H1 (cell line): ENCODE measurements at regions not wholly inside any gene's neighbourhood (a gene's known extent, or its start where the extent isn't known, plus 50 kb on each side); places are given as distances from the start of the nearest gene placed in this dataset.

Experiments used
- CTCF ChIA-PET: fragments of 300-600 bp; sonication (Branson Sonifier 250); formaldehyde crosslinking; loops from one replicate; lab custom pipeline; 2021; ENCODE audit not compliant: partially characterized antibody; lab: Charles Lee
- POLR2A ChIA-PET: fragments of 300-600 bp; sonication (Branson Sonifier 250); formaldehyde crosslinking; loops from one replicate; lab custom pipeline; 2021; ENCODE audit warnings: inconsistent platforms; ENCODE audit not compliant: partially characterized antibody; lab: Charles Lee
- DNase-seq, 2 experiments: peaks; one replicate each; pipeline versions ENCODE4 v3.0.0 to v3.0.0-alpha.2; 2010 to 2022; ENCODE audit warnings: low spot score in 2 of 2, low read depth in 1 of 2, mixed read lengths in 1 of 2
- FAIRE-seq: peaks from 2 replicates; lab custom pipeline; 2011; peaks lifted over from hg19 to GRCh38; lab: Jason Lieb, UNC
- H2AFZ ChIP-seq: 2 replicates; pipeline ENCODE4 v1.8.1; 2012; ENCODE audit warnings: low read length, inconsistent platforms
- H2AK5ac ChIP-seq: 2 replicates; pipeline ENCODE4 v1.6.1; 2013; ENCODE audit warnings: low read depth, low read length
- H2BK120ac ChIP-seq: replicated peaks from 2 replicates; pipeline ENCODE3; 2013; ENCODE audit warnings: low read depth, low read length, inconsistent platforms
- H2BK12ac ChIP-seq: 2 replicates; pipeline ENCODE4 v1.6.1; 2013; ENCODE audit warnings: low read depth, low read length
- H2BK15ac ChIP-seq: 2 replicates; pipeline ENCODE4 v1.6.1; 2013; ENCODE audit warnings: low read length
- H2BK20ac ChIP-seq: 2 replicates; pipeline ENCODE4 v1.6.1; 2013; ENCODE audit warnings: low read length
- H2BK5ac ChIP-seq: 2 replicates; pipeline ENCODE4 v1.6.1; 2013; ENCODE audit warnings: low read depth, low read length
- H3K14ac ChIP-seq: 2 replicates; pipeline ENCODE4 v1.6.1; 2013; ENCODE audit warnings: inconsistent platforms; ENCODE audit not compliant: insufficient read length
- H3K18ac ChIP-seq: 2 replicates; pipeline ENCODE4 v1.6.1; 2013; ENCODE audit warnings: low read length; ENCODE audit errors: extremely low read depth
- H3K23ac ChIP-seq: 2 replicates; pipeline ENCODE4 v1.6.1; 2013; ENCODE audit warnings: inconsistent platforms; ENCODE audit not compliant: insufficient read length
- H3K23me2 ChIP-seq: 2 replicates; pipeline ENCODE4 v1.6.1; 2013; ENCODE audit warnings: low read depth, low read length
- H3K27ac ChIP-seq: 2 replicates; pipeline ENCODE4 v1.6.1; 2011; ENCODE audit warnings: low read depth, low read length, inconsistent platforms
- H3K27me3 ChIP-seq, 4 experiments: replicated peaks in 1 of 4; 1 replicate in 1 of 4; 2 replicates in 3 of 4; pipeline versions ENCODE4 v1.6.1 to v1.8.1; 2011 to 2013; ENCODE audit warnings: low read length in 3 of 4, mild to moderate bottlenecking in 3 of 4, inconsistent platforms in 2 of 4, mixed read lengths in 2 of 4, moderate library complexity in 1 of 4; ENCODE audit not compliant: control insufficient read depth in 3 of 4, insufficient read depth in 3 of 4; ENCODE audit errors: extremely low read depth in 1 of 4
- H3K36me3 ChIP-seq, 4 experiments: 2 replicates each; pipeline versions ENCODE4 v1.6.1 to v1.8.1; 2011 to 2013; ENCODE audit warnings: mild to moderate bottlenecking in 4 of 4, low read length in 3 of 4, moderate library complexity in 2 of 4, control low read depth in 1 of 4, inconsistent platforms in 1 of 4; ENCODE audit not compliant: insufficient read depth in 4 of 4, control insufficient read depth in 2 of 4
- H3K4ac ChIP-seq: replicated peaks from 2 replicates; pipeline ENCODE3; 2013; ENCODE audit warnings: low read length, low read depth, mixed read lengths, inconsistent platforms; ENCODE audit not compliant: insufficient read length
- H3K4me1 ChIP-seq, 4 experiments: replicated peaks in 1 of 4; 1 replicate in 1 of 4; 2 replicates in 3 of 4; pipeline versions ENCODE4 v1.6.1 to v1.8.1; 2011 to 2013; ENCODE audit warnings: low read length in 3 of 4, inconsistent platforms in 2 of 4, mixed read lengths in 1 of 4; ENCODE audit not compliant: insufficient read depth in 4 of 4, control insufficient read depth in 3 of 4
- H3K4me2 ChIP-seq, 2 experiments: 2 replicates each; pipeline versions ENCODE4 v1.6.1 to v1.8.1; 2011 to 2013; ENCODE audit warnings: low read depth in 2 of 2, low read length in 2 of 2, control low read depth in 1 of 2, inconsistent platforms in 1 of 2, mild to moderate bottlenecking in 1 of 2; ENCODE audit not compliant: insufficient read depth in 1 of 2
- H3K4me3 ChIP-seq, 4 experiments: fragments of 200-600, 300-600 bp in 1 of 4; sonication (generic), shearing (Covaris generic), sonication (Bioruptor Twin) in 1 of 4; 2 replicates each; pipeline versions ENCODE4 v1.5.1 to v1.8.1; 2011 to 2016; ENCODE audit warnings: low read length in 4 of 4, low read depth in 3 of 4, control low read depth in 2 of 4, inconsistent platforms in 2 of 4, mild to moderate bottlenecking in 2 of 4, mixed read lengths in 1 of 4, moderate library complexity in 1 of 4; ENCODE audit not compliant: insufficient read depth in 2 of 4; ENCODE audit errors: extremely low read depth in 1 of 4
- H3K56ac ChIP-seq: replicated peaks from 2 replicates; pipeline ENCODE3; 2013; ENCODE audit warnings: low read depth, mild to moderate bottlenecking, mixed read lengths, low read length, inconsistent platforms; ENCODE audit not compliant: insufficient read length
- H3K79me1 ChIP-seq: 2 replicates; pipeline ENCODE4 v1.6.1; 2013; ENCODE audit warnings: low read depth, low read length, control low read depth
- H3K79me2 ChIP-seq, 2 experiments: 2 replicates each; pipeline versions ENCODE4 v1.6.1 to v1.8.1; 2012 to 2013; ENCODE audit warnings: low read length in 2 of 2, mild to moderate bottlenecking in 2 of 2, inconsistent platforms in 1 of 2; ENCODE audit not compliant: insufficient read depth in 2 of 2, control insufficient read depth in 1 of 2
- H3K9ac ChIP-seq, 4 experiments: replicated peaks in 1 of 4; 1 replicate in 1 of 4; 2 replicates in 3 of 4; pipeline versions ENCODE4 v1.6.1 to v1.8.1; 2011 to 2013; ENCODE audit warnings: low read depth in 3 of 4, low read length in 3 of 4, control low read depth in 2 of 4, mild to moderate bottlenecking in 2 of 4, moderate library complexity in 2 of 4, inconsistent platforms in 1 of 4; ENCODE audit errors: extremely low read depth in 1 of 4
- H3K9me3 ChIP-seq, 2 experiments: 2 replicates each; pipeline versions ENCODE4 v1.6.1 to v1.8.1; 2012 to 2013; ENCODE audit warnings: mild to moderate bottlenecking in 2 of 2, moderate library complexity in 2 of 2, control low read depth in 1 of 2, inconsistent platforms in 1 of 2, low read depth in 1 of 2, low read length in 1 of 2, mixed read lengths in 1 of 2; ENCODE audit not compliant: insufficient read depth in 2 of 2
- H4K20me1 ChIP-seq, 2 experiments: replicated peaks in 1 of 2; 2 replicates each; pipeline versions ENCODE3 to v1.8.1; 2011 to 2013; ENCODE audit warnings: inconsistent platforms in 2 of 2, low read length in 2 of 2, mild to moderate bottlenecking in 1 of 2; ENCODE audit not compliant: insufficient read depth in 2 of 2, control insufficient read depth in 1 of 2
- H4K5ac ChIP-seq: 2 replicates; pipeline ENCODE4 v1.6.1; 2013; ENCODE audit warnings: low read length, low read depth, mixed read lengths, inconsistent platforms; ENCODE audit not compliant: insufficient read length
- H4K8ac ChIP-seq: 2 replicates; pipeline ENCODE4 v1.8.0; 2013; ENCODE audit warnings: mild to moderate bottlenecking, moderate library complexity, low read length, inconsistent platforms; ENCODE audit not compliant: insufficient read depth; ENCODE audit errors: extremely low read depth
- H4K91ac ChIP-seq: replicated peaks from 2 replicates; pipeline ENCODE3; 2013; ENCODE audit warnings: low read length, mixed read lengths, inconsistent platforms; ENCODE audit not compliant: insufficient read length
- BRCA1 ChIP-seq: IDR thresholded peaks from 2 replicates; pipeline ENCODE4 v1.6.1; 2012; ENCODE audit warnings: low read depth, low read length, improper control_type of control experiment
- CHD1 ChIP-seq: IDR thresholded peaks from 2 replicates; pipeline ENCODE4 v1.6.1; 2012; ENCODE audit warnings: low read depth, low read length, improper control_type of control experiment
- E2F6 ChIP-seq: IDR thresholded peaks from 2 replicates; pipeline ENCODE4 v1.6.1; 2012; ENCODE audit warnings: inconsistent platforms
- EP300 ChIP-seq, 2 experiments: IDR thresholded peaks; 1 replicate in 1 of 2; 2 replicates in 1 of 2; pipeline ENCODE4 v1.6.1; 2011 to 2012; ENCODE audit warnings: low read depth in 2 of 2, low read length in 2 of 2, mild to moderate bottlenecking in 2 of 2, borderline replicate concordance in 1 of 2, inconsistent platforms in 1 of 2, moderate library complexity in 1 of 2
- EZH2 ChIP-seq: fragments of 200-600 bp; sonication (generic); IDR thresholded peaks from 2 replicates; pipeline ENCODE4 v1.7.1; 2012; ENCODE audit warnings: low read depth, mild to moderate bottlenecking, moderate library complexity, low read length, inconsistent platforms; ENCODE audit not compliant: severe bottlenecking
- POLR2A ChIP-seq, 2 experiments: IDR thresholded peaks; 1 replicate in 1 of 2; 2 replicates in 1 of 2; pipeline ENCODE4 v1.6.1; 2011; ENCODE audit warnings: low read depth in 2 of 2, low read length in 2 of 2, mild to moderate bottlenecking in 2 of 2; ENCODE audit errors: control extremely low read depth in 1 of 2
- RBBP5 ChIP-seq: IDR thresholded peaks from 2 replicates; pipeline ENCODE4 v1.7.1; 2012; ENCODE audit warnings: low read depth, mild to moderate bottlenecking, inconsistent platforms, low read length, moderate library complexity, borderline replicate concordance
- RFX5 ChIP-seq: IDR thresholded peaks from 2 replicates; pipeline ENCODE4 v1.6.1; 2011; ENCODE audit warnings: low read depth, low read length, improper control_type of control experiment, borderline replicate concordance
- RNF2 ChIP-seq: fragments of 200-900, 300-1000 bp; sonication (generic); IDR thresholded peaks from 2 replicates; pipeline ENCODE4 v1.7.1; 2016; ENCODE audit warnings: borderline replicate concordance, low read depth, mild to moderate bottlenecking, antibody characterized with exemption, low read length; ENCODE audit not compliant: poor library complexity, severe bottlenecking; ENCODE audit errors: missing control alignments
- RXRA ChIP-seq: IDR thresholded peaks from 2 replicates; pipeline ENCODE4 v1.6.1; 2011; ENCODE audit warnings: low read depth, mild to moderate bottlenecking, low read length, moderate library complexity; ENCODE audit not compliant: insufficient read depth
- SAP30 ChIP-seq: fragments of 300-600 bp; sonication (generic); IDR thresholded peaks from 2 replicates; pipeline ENCODE4 v1.7.1; 2012; ENCODE audit warnings: low read length, moderate library complexity, mild to moderate bottlenecking, inconsistent platforms; ENCODE audit not compliant: insufficient read depth, insufficient replicate concordance
- SIX5 ChIP-seq: IDR thresholded peaks from 2 replicates; pipeline ENCODE4 v1.6.1; 2011; ENCODE audit warnings: mild to moderate bottlenecking, low read depth, low read length
- SP1 ChIP-seq: IDR thresholded peaks from 2 replicates; pipeline ENCODE4 v1.6.1; 2011; ENCODE audit warnings: low read depth, low read length
- SP2 ChIP-seq: IDR thresholded peaks from 2 replicates; pipeline ENCODE4 v1.6.1; 2012; ENCODE audit warnings: mild to moderate bottlenecking, low read length, inconsistent platforms
- TBP ChIP-seq: IDR thresholded peaks from 2 replicates; pipeline ENCODE4 v1.6.1; 2011; ENCODE audit warnings: low read depth, low read length, improper control_type of control experiment
- WGBS, 2 experiments: shearing (Covaris generic) in 1 of 2; methylation state at CpG; one replicate each; pipeline versions ENCODE4 v1.1.6 to v1.1.7; 2013 to 2015; ENCODE audit warnings: low lambda C conversion rate in 2 of 2, mixed read lengths in 2 of 2, inconsistent platforms in 1 of 2, low coverage in 1 of 2, missing lambda C conversion rate in 1 of 2; ENCODE audit not compliant: insufficient replicate concordance in 2 of 2, insufficient coverage in 1 of 2, insufficient read length in 1 of 2; ENCODE audit errors: extremely low coverage in 1 of 2, missing lambda C conversion rate in 1 of 2; 5-methylcytosine and 5-hydroxymethylcytosine counted together

GRCh38 chr4:180532691-180533090 is 1710.5 kb upstream of the TENM3 start:
- H4K91ac ChIP-seq: no peak overlapping the region
- H4K8ac ChIP-seq: no peak overlapping the region
- no peak overlapping the region for H2BK5ac ChIP-seq
- H2AK5ac ChIP-seq: no peak overlapping the region
- H2AFZ ChIP-seq: no peak overlapping the region
- no peak overlapping the region for H3K4me3 ChIP-seq
- H3K4me1 ChIP-seq: peaks cover 0 to 10% (median 3%) of the 10 kb centered on the region in 4 experiments; a peak in 3 of 7 replicates
- no peaks in the 10 kb centered on the region for H3K9me3 ChIP-seq
- H4K5ac ChIP-seq: no peak overlapping the region
- no peak overlapping the region for H3K9ac ChIP-seq
- H3K27ac ChIP-seq: no peak overlapping the region
- no peaks in the 10 kb centered on the region for H3K79me1 ChIP-seq
- WGBS, 2 experiments: 92% methylated on average over 9 of the region's 9 CpGs; no CpG with 5 or more reads in 1 of the 2 experiments
- H3K4ac ChIP-seq: no peak overlapping the region
- H3K18ac ChIP-seq: no peak overlapping the region
- no peak overlapping the region for H2BK15ac ChIP-seq
- FAIRE-seq: no peak
- H3K4me2 ChIP-seq: no peak overlapping the region
- no peaks in the 10 kb centered on the region for H3K36me3 ChIP-seq
- no peak overlapping the region for H3K23ac ChIP-seq
- no peak for DNase-seq
- H2BK20ac ChIP-seq: no peak overlapping the region
- no peak overlapping the region for H3K14ac ChIP-seq
- H3K56ac ChIP-seq: no peak overlapping the region
- no peak overlapping the region for H2BK12ac ChIP-seq
- H4K20me1 ChIP-seq: no peaks in the 10 kb centered on the region
- peaks cover 2% of the 10 kb centered on the region; the same call in 1 of the 2 replicates for H3K23me2 ChIP-seq
- no peaks in the 10 kb centered on the region for H3K27me3 ChIP-seq
- no peak overlapping the region for H2BK120ac ChIP-seq
- no peaks in the 10 kb centered on the region for H3K79me2 ChIP-seq
- ChIA-PET POLR2A (no interaction called here), CTCF (no interaction called here)
- no peak for TF ChIP-seq RNF2
- no peak for TF ChIP-seq EZH2
- TF ChIP-seq BRCA1: no peak
- TF ChIP-seq CHD1: no peak
- TF ChIP-seq TBP: no peak
- no peak for TF ChIP-seq RXRA
- TF ChIP-seq POLR2A (IDR thresholded peaks at IDR 0.05; ENCODE audit: control extremely low read depth in 1 of 2, low read depth in 2 of 2, low read length in 2 of 2): no peak
- TF ChIP-seq SP1: no peak
- no peak for TF ChIP-seq SAP30
- TF ChIP-seq EP300 (IDR thresholded peaks at IDR 0.05; ENCODE audit: borderline replicate concordance in 1 of 2, low read depth in 2 of 2, low read length in 2 of 2): no peak
- no peak for TF ChIP-seq RBBP5
- no peak for TF ChIP-seq SP2
- TF ChIP-seq E2F6: no peak
- TF ChIP-seq RFX5: no peak
- TF ChIP-seq SIX5: no peak
